Activated CD4-positive, alpha-beta T cell treated with anti-CD3 and anti-CD28 coated beads, Interleukin-2, amount 10 ng/mL, durations not matched to agents 7 days and 5 days (primary cell): ENCODE measurements at regions not wholly inside any gene's neighbourhood (a gene's known extent, or its start where the extent isn't known, plus 50 kb on each side); places are given as distances from the start of the nearest gene placed in this dataset.

ENCODE experiments used
- CTCF ChIA-PET: fragments of 350-600 bp; sonication (Branson Sonifier 250); formaldehyde crosslinking; loops from one replicate; lab custom pipeline; 2021; ENCODE audit warnings: antibody characterized with exemption; lab: Charles Lee
- POLR2A ChIA-PET: fragments of 350-600 bp; sonication (Branson Sonifier 250); formaldehyde crosslinking; loops from one replicate; lab custom pipeline; 2021; ENCODE audit warnings: antibody characterized with exemption; lab: Charles Lee
- DNase-seq: peaks from one replicate; pipeline ENCODE4 v3.0.0-alpha.2; 2020
- H3K27ac Mint-ChIP-seq: one replicate; pipeline ENCODE4 v1.8.0; 2021; ENCODE audit warnings: mild to moderate bottlenecking, moderate library complexity, mixed read lengths
- H3K27me3 Mint-ChIP-seq: one replicate; pipeline ENCODE4 v1.8.0; 2021; ENCODE audit warnings: mixed read lengths
- H3K36me3 Mint-ChIP-seq: one replicate; pipeline ENCODE4 v1.8.0; 2021; ENCODE audit warnings: low read depth, mixed read lengths
- H3K4me1 Mint-ChIP-seq: one replicate; pipeline ENCODE4 v1.8.0; 2021; ENCODE audit warnings: mixed read lengths
- H3K4me3 Mint-ChIP-seq: one replicate; pipeline ENCODE4 v1.8.0; 2021; ENCODE audit warnings: mild to moderate bottlenecking, moderate library complexity, mixed read lengths
- H3K9me3 Mint-ChIP-seq: one replicate; pipeline ENCODE4 v1.8.0; 2021; ENCODE audit warnings: mixed read lengths

- CTCF ChIA-PET, result no interaction called here
Measured at GRCh38 chr1:208523007-208523406, 278.8 kb upstream of the PLXNA2 start.

GRCh38 chr1:208524376-208524775, 280.2 kb upstream of the PLXNA2 start:
- H3K4me1 Mint-ChIP-seq, result no peaks in the 10 kb centered on the region
- no peak for DNase-seq
- H3K4me3 Mint-ChIP-seq, result no peak overlapping the region
- ChIA-PET CTCF (no interaction called here), POLR2A (no interaction called here)
- no peaks in the 10 kb centered on the region for H3K36me3 Mint-ChIP-seq
- H3K27me3 Mint-ChIP-seq, result peaks cover 2% of the 10 kb centered on the region
- no peaks in the 10 kb centered on the region for H3K9me3 Mint-ChIP-seq
- H3K27ac Mint-ChIP-seq, result no peak overlapping the region

More at GRCh38 chr1:208523007-208523406, 278.8 kb upstream of the PLXNA2 start:
- POLR2A ChIA-PET, result no interaction called here
- Mint-ChIP-seq H3K4me1 (no peaks in the 10 kb centered on the region), H3K36me3 (no peaks in the 10 kb centered on the region), H3K27ac (no peak overlapping the region), H3K4me3 (no peak overlapping the region), H3K27me3 (peaks cover 2% of the 10 kb centered on the region), H3K9me3 (no peaks in the 10 kb centered on the region)
- DNase-seq, result no peak

GRCh38 chr1:208524925-208525324, 280.7 kb upstream of the PLXNA2 start:
- no peak for DNase-seq
- Mint-ChIP-seq H3K9me3 (no peaks in the 10 kb centered on the region), H3K4me1 (no peaks in the 10 kb centered on the region), H3K27me3 (peaks cover 2% of the 10 kb centered on the region), H3K4me3 (no peak overlapping the region), H3K27ac (no peak overlapping the region), H3K36me3 (no peaks in the 10 kb centered on the region)
- POLR2A ChIA-PET, result no interaction called here
- CTCF ChIA-PET, result no interaction called here

GRCh38 chr1:208525417-208525816, 281.2 kb upstream of the PLXNA2 start:
- H3K4me3 Mint-ChIP-seq, result no peak overlapping the region
- H3K27ac Mint-ChIP-seq, result no peak overlapping the region
- ChIA-PET CTCF (no interaction called here), POLR2A (no interaction called here)
- DNase-seq, result no peak
- peaks cover 2% of the 10 kb centered on the region for H3K27me3 Mint-ChIP-seq
- H3K36me3 Mint-ChIP-seq, result no peaks in the 10 kb centered on the region
- no peaks in the 10 kb centered on the region for H3K9me3 Mint-ChIP-seq
- no peaks in the 10 kb centered on the region for H3K4me1 Mint-ChIP-seq

- Mint-ChIP-seq H3K9me3 (no peaks in the 10 kb centered on the region), H3K4me1 (no peaks in the 10 kb centered on the region), H3K27ac (no peak overlapping the region), H3K36me3 (no peaks in the 10 kb centered on the region), H3K4me3 (no peak overlapping the region), H3K27me3 (no peaks in the 10 kb centered on the region)
- CTCF ChIA-PET, result no interaction called here
- POLR2A ChIA-PET, result no interaction called here
- no peak for DNase-seq
Measured at GRCh38 chr1:208526613-208527125, 282.5 kb upstream of the PLXNA2 start.

GRCh38 chr1:208527156-208527555, 283.0 kb upstream of the PLXNA2 start:
- H3K9me3 Mint-ChIP-seq, result no peaks in the 10 kb centered on the region
- no peak for DNase-seq
- H3K27me3 Mint-ChIP-seq, result no peaks in the 10 kb centered on the region
- H3K36me3 Mint-ChIP-seq, result no peaks in the 10 kb centered on the region
- ChIA-PET POLR2A (no interaction called here), CTCF (no interaction called here)
- H3K27ac Mint-ChIP-seq, result no peak overlapping the region
- H3K4me1 Mint-ChIP-seq, result no peaks in the 10 kb centered on the region
- no peak overlapping the region for H3K4me3 Mint-ChIP-seq

GRCh38 chr1:208528578-208529240, 284.5 kb upstream of the PLXNA2 start:
- H3K4me1 Mint-ChIP-seq, result no peaks in the 10 kb centered on the region
- H3K9me3 Mint-ChIP-seq, result no peaks in the 10 kb centered on the region
- no peak for DNase-seq
- H3K4me3 Mint-ChIP-seq, result no peak overlapping the region
- ChIA-PET CTCF (interaction anchor here (0.6 kb wide), 1 partner anchor 1133 kb away, joined by 5 read pairs; no protein-coding TSS in a partner anchor), POLR2A (no interaction called here)
- H3K27ac Mint-ChIP-seq, result no peak overlapping the region
- no peaks in the 10 kb centered on the region for H3K27me3 Mint-ChIP-seq
- H3K36me3 Mint-ChIP-seq, result no peaks in the 10 kb centered on the region

GRCh38 chr1:208531003-208531750, 287.0 kb upstream of the PLXNA2 start:
- Mint-ChIP-seq H3K36me3 (no peaks in the 10 kb centered on the region), H3K27ac (no peak overlapping the region), H3K4me1 (no peaks in the 10 kb centered on the region), H3K27me3 (no peaks in the 10 kb centered on the region), H3K4me3 (no peak overlapping the region), H3K9me3 (no peaks in the 10 kb centered on the region)
- ChIA-PET POLR2A (no interaction called here), CTCF (no interaction called here)
- DNase-seq, result no peak

GRCh38 chr1:208533746-208534598, 289.8 kb upstream of the PLXNA2 start:
- Mint-ChIP-seq H3K36me3 (no peaks in the 10 kb centered on the region), H3K4me1 (no peaks in the 10 kb centered on the region), H3K4me3 (no peak overlapping the region), H3K27me3 (no peaks in the 10 kb centered on the region), H3K27ac (no peak overlapping the region), H3K9me3 (no peaks in the 10 kb centered on the region)
- no peak for DNase-seq
- POLR2A ChIA-PET, result no interaction called here
- CTCF ChIA-PET, result no interaction called here

- DNase-seq, result no peak
- Mint-ChIP-seq H3K4me1 (no peaks in the 10 kb centered on the region), H3K27ac (no peak overlapping the region), H3K27me3 (no peaks in the 10 kb centered on the region), H3K4me3 (no peak overlapping the region), H3K36me3 (no peaks in the 10 kb centered on the region), H3K9me3 (no peaks in the 10 kb centered on the region)
- POLR2A ChIA-PET, result no interaction called here
- CTCF ChIA-PET, result interaction anchor here (0.9 kb wide), 1 partner anchor 13 kb away, joined by 3 read pairs; no protein-coding TSS in a partner anchor
Measured at GRCh38 chr1:208534599-208534897, 290.4 kb upstream of the PLXNA2 start.

GRCh38 chr1:208534979-208535378, 290.8 kb upstream of the PLXNA2 start:
- Mint-ChIP-seq H3K9me3 (no peaks in the 10 kb centered on the region), H3K4me3 (no peak overlapping the region), H3K27ac (no peak overlapping the region), H3K4me1 (no peaks in the 10 kb centered on the region), H3K27me3 (no peaks in the 10 kb centered on the region), H3K36me3 (no peaks in the 10 kb centered on the region)
- POLR2A ChIA-PET, result no interaction called here
- CTCF ChIA-PET, result interaction anchor here (0.9 kb wide), 1 partner anchor 12 kb away, joined by 3 read pairs; no protein-coding TSS in a partner anchor
- DNase-seq, result no peak

- ChIA-PET POLR2A (no interaction called here), CTCF (interaction anchor here (0.9 kb wide), 1 partner anchor 12 kb away, joined by 3 read pairs; no protein-coding TSS in a partner anchor)
- Mint-ChIP-seq H3K36me3 (no peaks in the 10 kb centered on the region), H3K9me3 (no peaks in the 10 kb centered on the region), H3K4me3 (no peak overlapping the region), H3K4me1 (no peaks in the 10 kb centered on the region), H3K27ac (no peak overlapping the region), H3K27me3 (no peaks in the 10 kb centered on the region)
- no peak for DNase-seq
Measured at GRCh38 chr1:208535511-208535910, 291.3 kb upstream of the PLXNA2 start.

GRCh38 chr1:208536212-208536611, 292.0 kb upstream of the PLXNA2 start:
- H3K9me3 Mint-ChIP-seq, result no peaks in the 10 kb centered on the region
- H3K4me1 Mint-ChIP-seq, result no peaks in the 10 kb centered on the region
- CTCF ChIA-PET, result no interaction called here

More at GRCh38 chr1:208536212-208536611, 292.0 kb upstream of the PLXNA2 start:
- POLR2A ChIA-PET, result no interaction called here
- Mint-ChIP-seq H3K36me3 (no peaks in the 10 kb centered on the region), H3K4me3 (no peak overlapping the region), H3K27me3 (no peaks in the 10 kb centered on the region), H3K27ac (no peak overlapping the region)
- DNase-seq, result no peak
